Keratinocyte (primary cell): ENCODE measurements at regions not wholly inside any gene's neighbourhood (a gene's known extent, or its start where the extent isn't known, plus 50 kb on each side); places are given as distances from the start of the nearest gene placed in this dataset.

ENCODE experiments used
- DNase-seq: peaks from one replicate; pipeline ENCODE4 v3.0.0-alpha.2; 2011; ENCODE audit warnings: low read depth, missing footprints, low spot score
- FAIRE-seq: peaks from 2 replicates; lab custom pipeline; 2011; peaks lifted over from hg19 to GRCh38; lab: Jason Lieb, UNC
- H2AFZ ChIP-seq: 2 replicates; pipeline ENCODE4 v1.6.0; 2012; ENCODE audit warnings: low read length, control low read depth, inconsistent platforms; ENCODE audit not compliant: control insufficient read depth
- H3K27ac ChIP-seq: 2 replicates; pipeline ENCODE4 v1.5.1; 2011; ENCODE audit warnings: low read length; ENCODE audit not compliant: control insufficient read depth, insufficient read depth
- H3K27me3 ChIP-seq: 3 replicates; pipeline ENCODE4 v1.6.0; 2011; ENCODE audit warnings: low read length; ENCODE audit not compliant: control insufficient read depth, insufficient read depth; ENCODE audit errors: extremely low read depth
- H3K36me3 ChIP-seq, 2 experiments: 2 replicates in 1 of 2; 3 replicates in 1 of 2; pipeline ENCODE4 v1.5.1; 2011; ENCODE audit warnings: low read length in 2 of 2, mild to moderate bottlenecking in 1 of 2; ENCODE audit not compliant: control insufficient read depth in 2 of 2, insufficient read depth in 2 of 2; ENCODE audit errors: extremely low read depth in 1 of 2
- H3K4me1 ChIP-seq: 3 replicates; pipeline ENCODE4 v1.5.1; 2011; ENCODE audit warnings: low read length; ENCODE audit not compliant: control insufficient read depth, insufficient read depth; ENCODE audit errors: extremely low read depth
- H3K4me2 ChIP-seq: 3 replicates; pipeline ENCODE4 v1.6.0; 2011; ENCODE audit warnings: low read depth, low read length; ENCODE audit not compliant: control insufficient read depth, insufficient read depth; ENCODE audit errors: extremely low read depth
- H3K4me3 ChIP-seq, 3 experiments: fragments of 200-600 bp in 1 of 3; sonication (generic) in 1 of 3; 2 replicates in 2 of 3; 3 replicates in 1 of 3; pipeline ENCODE4 v1.5.1; 2011 to 2016; ENCODE audit warnings: low read length in 3 of 3, mild to moderate bottlenecking in 3 of 3, control low read depth in 2 of 3, inconsistent platforms in 1 of 3, low read depth in 1 of 3, mixed read lengths in 1 of 3, mixed run types in 1 of 3, moderate library complexity in 1 of 3; ENCODE audit not compliant: control insufficient read depth in 2 of 3, insufficient read depth in 2 of 3; ENCODE audit errors: extremely low read depth in 1 of 3
- H3K79me2 ChIP-seq: 2 replicates; pipeline ENCODE4 v1.6.0; 2012; ENCODE audit warnings: low read length; ENCODE audit not compliant: control insufficient read depth, insufficient read depth
- H3K9ac ChIP-seq: 3 replicates; pipeline ENCODE4 v1.6.0; 2011; ENCODE audit warnings: low read length; ENCODE audit not compliant: control insufficient read depth, insufficient read depth; ENCODE audit errors: extremely low read depth
- H3K9me1 ChIP-seq: 3 replicates; pipeline ENCODE4 v1.6.0; 2011; ENCODE audit warnings: low read length; ENCODE audit not compliant: control insufficient read depth, insufficient read depth; ENCODE audit errors: extremely low read depth
- H3K9me3 ChIP-seq: 2 replicates; pipeline ENCODE4 v1.5.1; 2012; ENCODE audit warnings: low read depth, low read length; ENCODE audit not compliant: control insufficient read depth
- H4K20me1 ChIP-seq: 3 replicates; pipeline ENCODE4 v1.6.0; 2011; ENCODE audit warnings: low read length; ENCODE audit not compliant: control insufficient read depth, insufficient read depth; ENCODE audit errors: extremely low read depth
- CTCF ChIP-seq, 3 experiments: IDR thresholded peaks in 1 of 3; conservative IDR thresholded peaks in 1 of 3; optimal IDR thresholded peaks in 1 of 3; 2 replicates in 2 of 3; 3 replicates in 1 of 3; pipeline versions ENCODE3 to v1.5.1; 2011; ENCODE audit warnings: low read length in 3 of 3, mild to moderate bottlenecking in 3 of 3, moderate library complexity in 2 of 3, control low read depth in 1 of 3, inconsistent platforms in 1 of 3; ENCODE audit not compliant: insufficient read depth in 2 of 3; ENCODE audit errors: extremely low read depth in 1 of 3
- EZH2 ChIP-seq: IDR thresholded peaks from one replicate; pipeline ENCODE4 v1.6.1; 2012; ENCODE audit warnings: inconsistent platforms, mild to moderate bottlenecking, low read length, moderate library complexity
- dilution Hi-C: fragments of 300-500 bp; cut with MboI; formaldehyde crosslinking; loops from one replicate; pipeline ENCODE4 v1.7.0; 2020; ENCODE audit warnings: low sequenced_read_pairs; ENCODE audit not compliant: extremely low pct_ligation_motif_present

GRCh38 chr2:177153805-177154204, 58.8 kb upstream of the HNRNPA3 start:
- H3K4me3 ChIP-seq: no peak overlapping the region
- no peak overlapping the region for H3K27ac ChIP-seq
- peaks cover 4% of the 10 kb centered on the region for H3K27me3 ChIP-seq
- no peak overlapping the region for H3K9ac ChIP-seq
- DNase-seq (no peak), FAIRE-seq (no peak)
- H3K9me3 ChIP-seq: no peaks in the 10 kb centered on the region
- no peaks in the 10 kb centered on the region for H3K36me3 ChIP-seq
- TF ChIP-seq CTCF (optimal IDR thresholded peaks at IDR 0.05 in 1 of 3, IDR thresholded peaks at IDR 0.05 in 1 of 3, conservative IDR thresholded peaks at IDR 0.05 in 1 of 3; ENCODE audit: extremely low read depth in 1 of 3, insufficient read depth in 2 of 3, low read length in 3 of 3) (no peak), EZH2 (no peak)
- no peaks in the 10 kb centered on the region for H4K20me1 ChIP-seq
- no peaks in the 10 kb centered on the region for H3K79me2 ChIP-seq
- dilution Hi-C loops: no loop called here
- no peaks in the 10 kb centered on the region for H3K9me1 ChIP-seq
- H3K4me1 ChIP-seq: peaks cover under 1% of the 10 kb centered on the region
- no peak overlapping the region for H3K4me2 ChIP-seq
- H2AFZ ChIP-seq: no peak overlapping the region

GRCh38 chr2:177154809-177155208, 57.8 kb upstream of the HNRNPA3 start:
- no peaks in the 10 kb centered on the region for H3K36me3 ChIP-seq
- H3K4me3 ChIP-seq: no peak overlapping the region
- dilution Hi-C loops: no loop called here
- no peaks in the 10 kb centered on the region for H3K9me3 ChIP-seq
- no peak overlapping the region for H3K27ac ChIP-seq
- H3K79me2 ChIP-seq: no peaks in the 10 kb centered on the region
- H3K9ac ChIP-seq: no peak overlapping the region
- TF ChIP-seq EZH2 (no peak), CTCF (optimal IDR thresholded peaks at IDR 0.05 in 1 of 3, IDR thresholded peaks at IDR 0.05 in 1 of 3, conservative IDR thresholded peaks at IDR 0.05 in 1 of 3; ENCODE audit: extremely low read depth in 1 of 3, insufficient read depth in 2 of 3, low read length in 3 of 3) (no peak)
- H3K9me1 ChIP-seq: no peaks in the 10 kb centered on the region
- H4K20me1 ChIP-seq: no peaks in the 10 kb centered on the region
- no peak overlapping the region for H3K4me2 ChIP-seq
- H3K4me1 ChIP-seq: no peaks in the 10 kb centered on the region
- no peak overlapping the region for H2AFZ ChIP-seq
- FAIRE-seq (no peak), DNase-seq (no peak)
- H3K27me3 ChIP-seq: peaks cover 4% of the 10 kb centered on the region
